Lower lobe of right lung (tissue), 2 donors: ENCODE measurements at regions not wholly inside any gene's neighbourhood (a gene's known extent, or its start where the extent isn't known, plus 50 kb on each side); places are given as distances from the start of the nearest gene placed in this dataset.

Source experiments
- ATAC-seq, 2 donors: fragments of 200-7000 bp; cut with Tn5 transposase; one replicate each; pipeline ENCODE4 v1.9.1; 2020 to 2022; ENCODE audit warnings: mild to moderate bottlenecking in 2 of 2, moderate library complexity in 2 of 2
- DNase-seq: peaks from one replicate; pipeline ENCODE4 v3.0.0-alpha.2; 2020
- H3K27ac ChIP-seq: fragments of 200-600 bp; one replicate; pipeline ENCODE4 v1.8.0; 2022
- H3K27me3 ChIP-seq: fragments of 200-600 bp; one replicate; pipeline ENCODE4 v1.8.0; 2022; ENCODE audit warnings: low read depth
- H3K36me3 ChIP-seq: fragments of 200-600 bp; one replicate; pipeline ENCODE4 v1.8.0; 2022; ENCODE audit warnings: mild to moderate bottlenecking
- H3K4me1 ChIP-seq: fragments of 200-600 bp; one replicate; pipeline ENCODE4 v1.8.0; 2022
- H3K4me3 ChIP-seq: fragments of 200-600 bp; one replicate; pipeline ENCODE4 v1.8.0; 2022; ENCODE audit warnings: mild to moderate bottlenecking
- H3K9me3 ChIP-seq: fragments of 200-600 bp; one replicate; pipeline ENCODE4 v1.8.0; 2022
- intact Hi-C: fragments of 100-400 bp; cut with DNase I; formaldehyde crosslinking; loops from one replicate; pipeline ENCODE4 v1.11.0; 2022
- TF ChIP-seq, protein P1 (sequence below): fragments of 200-600 bp; IDR thresholded peaks from one replicate; pipeline ENCODE4 v1.8.0; 2022; ENCODE audit warnings: antibody characterized with exemption, mild to moderate bottlenecking
- donor health status: DM: no; HTN: yes; CAD: no; lungs with severe emphysema.

DNA sequence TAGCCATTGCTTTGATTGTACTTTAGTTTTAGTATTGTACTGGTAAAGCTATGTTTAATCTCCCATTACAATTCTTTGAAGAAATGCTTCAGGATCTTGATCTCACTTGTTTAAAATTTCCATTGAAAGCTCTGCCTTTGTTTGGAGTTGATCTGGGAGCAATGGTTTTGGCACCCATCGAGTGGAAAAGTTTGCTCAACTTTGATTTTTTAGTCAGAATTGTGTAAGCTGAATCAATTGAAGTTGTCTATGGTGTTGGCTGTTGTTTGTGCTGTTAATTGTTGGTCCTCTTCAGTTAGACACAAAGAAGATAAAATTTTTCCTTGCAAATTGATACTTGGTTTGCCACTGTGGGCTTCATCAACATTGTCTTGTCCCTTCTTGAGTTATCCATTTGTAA lies 99.8 kb upstream of the ADAD1 start:
- Histone ChIP-seq H3K9me3 (no peaks in the 10 kb centered on the region), H3K4me3 (no peak overlapping the region), H3K4me1 (no peaks in the 10 kb centered on the region), H3K36me3 (peaks cover 85% of the 10 kb centered on the region), H3K27ac (no peak overlapping the region), H3K27me3 (no peaks in the 10 kb centered on the region)
- ATAC-seq (no peak), DNase-seq (no peak)
- intact Hi-C loops: no loop called here
- TF ChIP-seq, protein P1, sequence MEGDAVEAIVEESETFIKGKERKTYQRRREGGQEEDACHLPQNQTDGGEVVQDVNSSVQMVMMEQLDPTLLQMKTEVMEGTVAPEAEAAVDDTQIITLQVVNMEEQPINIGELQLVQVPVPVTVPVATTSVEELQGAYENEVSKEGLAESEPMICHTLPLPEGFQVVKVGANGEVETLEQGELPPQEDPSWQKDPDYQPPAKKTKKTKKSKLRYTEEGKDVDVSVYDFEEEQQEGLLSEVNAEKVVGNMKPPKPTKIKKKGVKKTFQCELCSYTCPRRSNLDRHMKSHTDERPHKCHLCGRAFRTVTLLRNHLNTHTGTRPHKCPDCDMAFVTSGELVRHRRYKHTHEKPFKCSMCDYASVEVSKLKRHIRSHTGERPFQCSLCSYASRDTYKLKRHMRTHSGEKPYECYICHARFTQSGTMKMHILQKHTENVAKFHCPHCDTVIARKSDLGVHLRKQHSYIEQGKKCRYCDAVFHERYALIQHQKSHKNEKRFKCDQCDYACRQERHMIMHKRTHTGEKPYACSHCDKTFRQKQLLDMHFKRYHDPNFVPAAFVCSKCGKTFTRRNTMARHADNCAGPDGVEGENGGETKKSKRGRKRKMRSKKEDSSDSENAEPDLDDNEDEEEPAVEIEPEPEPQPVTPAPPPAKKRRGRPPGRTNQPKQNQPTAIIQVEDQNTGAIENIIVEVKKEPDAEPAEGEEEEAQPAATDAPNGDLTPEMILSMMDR: no peak

DNA sequence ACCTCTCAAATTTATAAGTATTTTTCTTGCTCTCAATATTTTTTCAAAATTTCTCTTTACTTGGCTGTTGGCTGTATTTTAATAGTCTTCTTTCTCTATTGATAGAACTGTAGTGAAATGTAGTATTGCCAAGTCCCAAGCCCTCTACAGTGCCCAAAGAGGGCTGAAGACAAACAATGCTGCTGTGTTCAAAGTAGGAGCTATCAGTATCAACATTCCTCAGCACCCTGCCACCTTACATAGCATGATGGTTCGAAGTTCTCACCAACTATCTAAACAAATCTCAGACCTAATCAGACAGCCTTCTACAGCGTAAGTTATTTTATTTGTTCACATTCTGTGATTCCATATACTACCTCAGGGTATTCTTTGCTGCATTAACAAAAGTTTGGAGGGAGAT lies 99.1 kb upstream of the ADAD1 start:
- Histone ChIP-seq H3K4me3 (no peak overlapping the region), H3K36me3 (peaks cover 86% of the 10 kb centered on the region), H3K9me3 (no peaks in the 10 kb centered on the region), H3K27ac (no peak overlapping the region), H3K27me3 (no peaks in the 10 kb centered on the region), H3K4me1 (no peaks in the 10 kb centered on the region)
- intact Hi-C loops: no loop called here
- ATAC-seq: no peak
- TF ChIP-seq, protein P1: no peak
- DNase-seq: no peak

DNA sequence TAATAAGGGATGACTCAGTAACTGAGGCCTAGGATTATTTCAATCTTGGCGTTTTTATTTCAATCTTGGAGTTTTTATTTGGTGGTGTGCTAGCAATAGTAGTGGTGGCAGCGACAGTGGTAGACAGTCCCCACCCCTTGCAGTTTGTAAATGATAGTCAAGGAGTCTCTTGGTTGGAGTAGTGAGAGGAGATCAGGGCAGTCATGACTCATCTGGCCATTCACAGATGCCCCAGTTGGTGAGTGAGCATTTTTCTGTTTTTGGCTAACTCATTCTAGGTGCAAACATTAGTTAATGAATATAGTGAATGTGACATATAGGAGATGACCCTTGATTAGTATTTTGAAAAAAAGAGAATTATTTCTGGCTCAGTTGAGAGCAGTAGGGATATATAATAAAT lies 93.5 kb upstream of the ADAD1 start:
- no peak for DNase-seq
- Histone ChIP-seq H3K4me3 (no peak overlapping the region), H3K36me3 (peaks cover 78% of the 10 kb centered on the region), H3K27me3 (no peaks in the 10 kb centered on the region), H3K9me3 (no peaks in the 10 kb centered on the region), H3K27ac (no peak overlapping the region), H3K4me1 (no peaks in the 10 kb centered on the region)
- intact Hi-C loops: no loop called here
- TF ChIP-seq, protein P1: no peak
- no peak for ATAC-seq

DNA sequence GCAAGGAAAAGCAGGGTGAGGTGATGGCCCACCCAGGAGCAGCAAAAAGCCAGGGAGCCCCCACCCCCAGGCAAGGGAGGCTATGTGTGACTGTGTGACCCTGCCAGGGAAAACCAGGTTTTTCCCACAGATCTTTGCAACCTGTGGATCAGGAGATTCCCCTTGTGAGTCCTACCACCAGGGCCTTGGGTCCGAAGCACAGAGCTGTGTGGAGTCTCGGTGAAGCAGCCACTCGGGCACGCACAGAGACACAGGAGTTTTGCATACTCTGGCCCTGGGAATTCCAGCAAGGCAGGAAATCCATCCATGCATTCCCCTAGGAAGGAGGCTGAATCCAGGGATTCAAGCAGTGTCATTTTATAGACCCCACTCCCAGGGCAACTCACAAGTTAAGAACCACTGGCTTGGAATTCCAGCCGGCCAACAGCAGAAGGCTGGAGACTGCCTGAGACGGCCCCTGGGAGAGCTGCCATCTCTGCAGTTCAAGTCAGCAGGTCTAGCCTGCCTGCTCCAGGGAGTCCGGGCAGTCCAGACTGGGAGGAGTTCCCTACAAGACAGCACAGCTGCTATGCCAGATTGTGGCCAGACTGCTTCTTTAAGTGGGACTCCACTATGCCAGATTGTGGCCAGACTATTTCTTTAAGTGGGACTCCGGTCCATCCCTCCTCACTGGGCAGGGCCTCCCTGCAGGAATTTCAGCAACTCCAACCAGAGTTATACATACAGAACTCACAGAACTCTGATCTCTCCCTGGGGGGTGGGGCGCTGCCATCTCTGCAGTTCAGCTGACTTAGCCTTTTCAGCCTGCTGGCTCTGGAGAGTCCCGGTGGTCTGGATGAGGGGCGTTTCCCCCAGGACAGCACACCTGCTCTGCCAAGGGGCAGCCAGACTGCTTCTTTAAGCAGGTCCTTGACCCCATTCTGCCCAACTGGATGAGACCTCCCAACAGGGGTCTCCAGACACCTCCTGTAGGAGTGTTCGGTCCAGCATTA lies 85.1 kb upstream of the ADAD1 start:
- no peak overlapping the region for H3K27ac ChIP-seq
- ATAC-seq (no peak), DNase-seq (no peak)
- H3K4me1 ChIP-seq: no peaks in the 10 kb centered on the region
- H3K27me3 ChIP-seq: no peaks in the 10 kb centered on the region
- intact Hi-C loops: no loop called here
- no peak overlapping the region for H3K4me3 ChIP-seq
- H3K9me3 ChIP-seq: no peaks in the 10 kb centered on the region
- peaks cover 57% of the 10 kb centered on the region for H3K36me3 ChIP-seq
- TF ChIP-seq, protein P1: no peak

DNA sequence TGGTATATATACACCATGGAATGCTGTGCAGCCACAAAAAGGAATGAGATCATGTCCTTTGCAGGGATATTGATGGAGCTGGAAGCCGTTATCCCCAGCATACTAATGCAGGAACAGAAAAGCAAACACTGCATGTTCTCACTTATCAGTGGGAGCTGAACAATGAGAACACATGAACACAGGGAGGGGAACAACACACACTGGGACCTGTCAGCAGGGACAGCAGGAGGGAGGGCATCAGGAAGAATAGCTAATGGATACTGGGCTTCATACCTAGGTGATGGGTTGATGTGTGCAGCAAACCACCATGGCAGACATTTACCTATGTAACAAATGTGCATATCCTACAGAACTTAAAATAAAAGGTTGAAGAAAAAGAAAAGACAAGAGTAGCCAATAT lies 81.1 kb upstream of the ADAD1 start:
- no peak overlapping the region for H3K4me3 ChIP-seq
- intact Hi-C loops: no loop called here
- no peaks in the 10 kb centered on the region for H3K4me1 ChIP-seq
- no peaks in the 10 kb centered on the region for H3K9me3 ChIP-seq
- H3K27me3 ChIP-seq: no peaks in the 10 kb centered on the region
- peaks cover 40% of the 10 kb centered on the region for H3K36me3 ChIP-seq
- ATAC-seq (no peak), DNase-seq (no peak)
- TF ChIP-seq, protein P1: no peak
- no peak overlapping the region for H3K27ac ChIP-seq
